K562 (cell line): ENCODE measurements at regions not wholly inside any gene's neighbourhood (a gene's known extent, or its start where the extent isn't known, plus 50 kb on each side); places are given as distances from the start of the nearest gene placed in this dataset.

Experiments
- ATAC-seq: fragments of 200-7000 bp; cut with Tn5 transposase; 3 replicates; pipeline ENCODE4 v1.9.1; 2020; ENCODE audit warnings: moderate library complexity
- BruUV-seq: library from RNA; stranded (reverse); fragments of 400-500 nt; replicated peaks from 2 replicates; lab custom pipeline; 2021; lab: Mats Ljungman, UMichigan
- CTCF ChIA-PET: fragments of 300-600 bp; formaldehyde crosslinking; extraction: SDS; loops from one replicate; lab custom pipeline; 2021; ENCODE audit warnings: low intra/inter-chr PET ratio; lab: Yijun Ruan, JAX
- POLR2A ChIA-PET: fragments of 300-600, 350-650 bp; sonication (Branson Sonifier 250); formaldehyde crosslinking; extraction: SDS; loops from one replicate; lab custom pipeline; 2021; ENCODE audit warnings: antibody characterized with exemption, inconsistent platforms; lab: Yijun Ruan, JAX
- DNase-seq, 4 experiments: peaks; one replicate each; pipeline versions ENCODE4 v3.0.0 to v3.0.0-alpha.2; 2011 to 2018; ENCODE audit warnings: low spot score in 3 of 4, mixed read lengths in 3 of 4; ENCODE audit errors: extremely low read depth in 1 of 4
- FAIRE-seq: peaks from 2 replicates; lab custom pipeline; 2011; peaks lifted over from hg19 to GRCh38; lab: Jason Lieb, UNC
- H2AFZ ChIP-seq: 2 replicates; pipeline ENCODE4 v1.6.0; 2011; ENCODE audit warnings: low read depth, low read length, control low read depth, inconsistent platforms
- H3K27ac ChIP-seq: fragments of 200-600 bp; 3 replicates; pipeline ENCODE4 v1.8.0; 2011; ENCODE audit warnings: low read depth, mild to moderate bottlenecking, control low read depth, inconsistent platforms, low read length, moderate library complexity, mixed read lengths; ENCODE audit errors: extremely low read depth
- H3K27me3 ChIP-seq, 2 experiments: fragments of 300-600 bp in 1 of 2; 2 replicates in 1 of 2; 3 replicates in 1 of 2; pipeline versions ENCODE4 v1.6.0 to v1.8.0; 2011; ENCODE audit warnings: inconsistent platforms in 2 of 2, low read length in 2 of 2, mild to moderate bottlenecking in 1 of 2, mixed read lengths in 1 of 2, moderate library complexity in 1 of 2; ENCODE audit not compliant: control insufficient read depth in 2 of 2, insufficient read depth in 2 of 2
- H3K36me3 ChIP-seq: fragments of 300-600 bp; 3 replicates; pipeline ENCODE4 v1.8.0; 2011; ENCODE audit warnings: mild to moderate bottlenecking, low read length, inconsistent platforms; ENCODE audit not compliant: control insufficient read depth, insufficient read depth
- H3K4me1 ChIP-seq, 2 experiments: fragments of 200-600 bp in 1 of 2; replicated peaks in 1 of 2; 2 replicates in 1 of 2; 3 replicates in 1 of 2; pipeline versions ENCODE4 v1.5.1 to v1.8.0; 2011; ENCODE audit warnings: inconsistent platforms in 2 of 2, low read length in 2 of 2, mild to moderate bottlenecking in 1 of 2, mixed read lengths in 1 of 2, moderate library complexity in 1 of 2; ENCODE audit not compliant: control insufficient read depth in 2 of 2, insufficient read depth in 2 of 2
- H3K4me2 ChIP-seq: 2 replicates; pipeline ENCODE4 v1.6.1; 2011; ENCODE audit warnings: low read length, control low read depth, inconsistent platforms, mixed read lengths; ENCODE audit not compliant: insufficient read depth
- H3K4me3 ChIP-seq: fragments of 200-600 bp; sonication (generic), shearing (Covaris generic); 2 replicates; pipeline ENCODE4 v1.5.1; 2016; ENCODE audit warnings: control low read depth, inconsistent platforms
- H3K79me2 ChIP-seq: fragments of 200-600 bp; 3 replicates; pipeline ENCODE4 v1.8.0; 2011; ENCODE audit warnings: low read length, inconsistent platforms; ENCODE audit not compliant: control insufficient read depth, insufficient read depth
- H3K9ac ChIP-seq, 2 experiments: 2 replicates each; pipeline versions ENCODE4 v1.6.0 to v1.6.1; 2011; ENCODE audit warnings: low read depth in 2 of 2, low read length in 2 of 2, control low read depth in 1 of 2, inconsistent platforms in 1 of 2, mild to moderate bottlenecking in 1 of 2, mixed read lengths in 1 of 2; ENCODE audit not compliant: insufficient read depth in 1 of 2
- H3K9me1 ChIP-seq: one replicate; pipeline ENCODE4 v1.6.0; 2011; ENCODE audit warnings: inconsistent platforms, mild to moderate bottlenecking, low read length, moderate library complexity; ENCODE audit not compliant: control insufficient read depth, insufficient read depth
- H3K9me3 ChIP-seq: replicated peaks from 2 replicates; pipeline ENCODE4 v1.5.1; 2011; ENCODE audit warnings: low read depth, low read length, inconsistent platforms; ENCODE audit not compliant: control insufficient read depth, insufficient read depth
- H4K20me1 ChIP-seq: replicated peaks from 2 replicates; pipeline ENCODE4 v1.6.1; 2011; ENCODE audit warnings: low read length, inconsistent platforms, mixed read lengths; ENCODE audit not compliant: control insufficient read depth, insufficient read depth
- BCL6 ChIP-seq: fragments of 250-450 bp; sonication (Bioruptor Pico); IDR thresholded peaks from 2 replicates; pipeline ENCODE4 v1.4.0; 2020
- CHCHD3 ChIP-seq: fragments of 250-450 bp; sonication (Bioruptor Pico); IDR thresholded peaks from 2 replicates; pipeline ENCODE4 v2.1.2; 2022; ENCODE audit warnings: mild to moderate bottlenecking
- E2F6 ChIP-seq, 2 experiments: IDR thresholded peaks; 2 replicates each; pipeline ENCODE4 v1.6.1; 2011; ENCODE audit warnings: borderline replicate concordance in 1 of 2, control low read depth in 1 of 2, low read depth in 1 of 2, low read length in 1 of 2, mild to moderate bottlenecking in 1 of 2, mixed read lengths in 1 of 2, moderate library complexity in 1 of 2; ENCODE audit not compliant: insufficient read depth in 1 of 2, insufficient read length in 1 of 2, poor library complexity in 1 of 2, severe bottlenecking in 1 of 2; ENCODE audit errors: extremely low read depth in 1 of 2
- FOS ChIP-seq: IDR thresholded peaks from 3 replicates; pipeline ENCODE4 v1.6.1; 2011; ENCODE audit not compliant: insufficient read length; ENCODE audit errors: extremely low read depth
- GATA2 ChIP-seq: sonication (generic); formaldehyde crosslinking; IDR thresholded peaks from 2 replicates; pipeline ENCODE4 v1.4.0; 2020; ENCODE audit warnings: mild to moderate bottlenecking, missing genetic modification reagents
- HIVEP1 ChIP-seq: fragments of 250-450 bp; sonication (Bioruptor Pico); IDR thresholded peaks from 2 replicates; pipeline ENCODE4 v1.4.0; 2020; ENCODE audit warnings: mild to moderate bottlenecking
- NCOA6 ChIP-seq: fragments of 450-650 bp; IDR thresholded peaks from 2 replicates; pipeline ENCODE4 v1.6.1; 2017; ENCODE audit warnings: mild to moderate bottlenecking
- NCOR1 ChIP-seq: fragments of 450-650 bp; IDR thresholded peaks from 2 replicates; pipeline ENCODE4 v1.6.1; 2016; ENCODE audit warnings: mild to moderate bottlenecking, moderate library complexity
- NFIC ChIP-seq: fragments of 450-650 bp; IDR thresholded peaks from 2 replicates; pipeline ENCODE4 v1.6.1; 2017; ENCODE audit warnings: mild to moderate bottlenecking, inconsistent platforms
- NONO ChIP-seq, 2 experiments: fragments of 200-400 bp in 1 of 2; fragments of 450-650 bp in 1 of 2; formaldehyde crosslinking in 1 of 2; IDR thresholded peaks; 2 replicates each; pipeline ENCODE4 v1.6.1; 2017; ENCODE audit warnings: low read depth in 2 of 2, mild to moderate bottlenecking in 2 of 2, moderate library complexity in 2 of 2, low read length in 1 of 2
- PCBP1 ChIP-seq: fragments of 200-400 bp; formaldehyde crosslinking; IDR thresholded peaks from 2 replicates; pipeline ENCODE4 v1.6.1; 2018; ENCODE audit warnings: mild to moderate bottlenecking, low read depth, low read length; ENCODE audit not compliant: poor library complexity, severe bottlenecking
- POLR2A ChIP-seq: fragments of 450-650 bp; conservative IDR thresholded peaks from 2 replicates; pipeline ENCODE4 v1.6.1; 2016
- POLR2B ChIP-seq: fragments of 450-650 bp; IDR thresholded peaks from 2 replicates; pipeline ENCODE4 v1.6.1; 2018; ENCODE audit warnings: low read depth; ENCODE audit not compliant: partially characterized antibody
- RB1 ChIP-seq: fragments of 450-650 bp; IDR thresholded peaks from 2 replicates; pipeline ENCODE4 v1.6.1; 2017; ENCODE audit warnings: low read depth, mild to moderate bottlenecking
- THRAP3 ChIP-seq: fragments of 450-650 bp; IDR thresholded peaks from 2 replicates; pipeline ENCODE4 v1.6.1; 2016; ENCODE audit warnings: mild to moderate bottlenecking, inconsistent platforms, borderline replicate concordance
- XRCC4 ChIP-seq: IDR thresholded peaks from one replicate; pipeline ENCODE4 v1.6.1; 2011; ENCODE audit not compliant: insufficient read depth, insufficient read length; ENCODE audit errors: extremely low read depth
- ZBTB8A ChIP-seq: fragments of 450-650 bp; IDR thresholded peaks from 2 replicates; pipeline ENCODE4 v1.6.1; 2018; ENCODE audit warnings: mild to moderate bottlenecking, moderate library complexity; ENCODE audit not compliant: partially characterized antibody
- ZKSCAN8 ChIP-seq: fragments of 200-800 bp; sonication (Bioruptor generic); IDR thresholded peaks from 2 replicates; pipeline ENCODE4 v1.6.1; 2016; ENCODE audit warnings: missing genetic modification characterization, missing compliant biosample characterization
- ZNF639 ChIP-seq, 2 experiments: fragments of 200-800 bp in 1 of 2; sonication (Bioruptor generic) in 1 of 2; sonication (generic) in 1 of 2; formaldehyde crosslinking in 1 of 2; IDR thresholded peaks in 1 of 2; conservative IDR thresholded peaks in 1 of 2; 2 replicates each; pipeline versions ENCODE4 v1.5.0 to v1.6.1; 2016 to 2020; ENCODE audit warnings: missing compliant biosample characterization in 1 of 2, missing genetic modification characterization in 1 of 2, missing genetic modification reagents in 1 of 2
- WGBS: fragments of 100-300 bp; shearing (Covaris generic); methylation state at CpG from one replicate; pipeline ENCODE4 v1.1.6; 2016; ENCODE audit warnings: low coverage, mixed read lengths; ENCODE audit not compliant: insufficient coverage; ENCODE audit errors: missing lambda C conversion rate; 5-methylcytosine and 5-hydroxymethylcytosine counted together
- in situ Hi-C: fragments of 300-500 bp; cut with MboI; formaldehyde crosslinking; loops from 4 replicates; pipeline ENCODE4 v1.15.0; 2018; ENCODE audit warnings: inconsistent platforms, mixed read lengths
- intact Hi-C: fragments of 100-400 bp; cut with micrococcal nuclease; formaldehyde crosslinking; loops from 2 replicates; pipeline ENCODE4 v1.14.2; 2022

- CTCF ChIA-PET, result no interaction called here
These were observed 128.6 kb upstream of the ACTBL2 start for GRCh38 chr5:57611177-57611576.

More at GRCh38 chr5:57611177-57611576, 128.6 kb upstream of the ACTBL2 start:
- H3K27ac ChIP-seq, result no peak overlapping the region
- FAIRE-seq (no peak), DNase-seq (no peak), ATAC-seq (no peak)
- no peaks in the 10 kb centered on the region for H4K20me1 ChIP-seq
- no TSS peak for BruUV-seq
- WGBS, result 7% methylated on average over 2 of the region's 2 CpGs
- in situ Hi-C loops (no loop called here), intact Hi-C loops (no loop called here)
- H3K27me3 ChIP-seq, result no peaks in the 10 kb centered on the region
- no peak overlapping the region for H3K9ac ChIP-seq
- TF ChIP-seq NFIC (no peak), XRCC4 (no peak), PCBP1 (no peak), RB1 (no peak), NONO (IDR thresholded peaks at IDR 0.05; ENCODE audit: low read depth in 2 of 2, low read length in 1 of 2) (no peak), FOS (no peak), ZKSCAN8 (CRISPR knock-in tag) (no peak), POLR2B (no peak), ZBTB8A (no peak), NCOR1 (no peak), THRAP3 (no peak), NCOA6 (no peak), HIVEP1 (no peak), CHCHD3 (CRISPR knock-in tag) (no peak), ZNF639 (CRISPR knock-in tag; conservative IDR thresholded peaks at IDR 0.05 in 1 of 2, IDR thresholded peaks at IDR 0.05 in 1 of 2) (no peak), E2F6 (IDR thresholded peaks at IDR 0.05; ENCODE audit: borderline replicate concordance in 1 of 2, extremely low read depth in 1 of 2, insufficient read depth in 1 of 2, insufficient read length in 1 of 2, low read depth in 1 of 2, low read length in 1 of 2, poor library complexity in 1 of 2, severe bottlenecking in 1 of 2) (no peak), POLR2A (no peak), GATA2 (CRISPR knock-in tag) (no peak), BCL6 (CRISPR knock-in tag) (no peak)
- no peaks in the 10 kb centered on the region for H3K36me3 ChIP-seq
- no peaks in the 10 kb centered on the region for H3K4me1 ChIP-seq
- no peaks in the 10 kb centered on the region for H3K79me2 ChIP-seq
- H3K9me1 ChIP-seq, result no peaks in the 10 kb centered on the region
- no peaks in the 10 kb centered on the region for H3K9me3 ChIP-seq
- no peak overlapping the region for H3K4me3 ChIP-seq
- H3K4me2 ChIP-seq, result no peak overlapping the region
- no peak overlapping the region for H2AFZ ChIP-seq
- POLR2A ChIA-PET, result no interaction called here
